GM10266 (cell line): ENCODE measurements at regions not wholly inside any gene's neighbourhood (a gene's known extent, or its start where the extent isn't known, plus 50 kb on each side); places are given as distances from the start of the nearest gene placed in this dataset.

ENCODE experiments used
- DNase-seq: peaks from one replicate; pipeline ENCODE4 v3.0.0; 2012; ENCODE audit errors: extremely low spot score
- CTCF ChIP-seq: IDR thresholded peaks from 2 replicates; pipeline ENCODE4 v1.5.1; 2012; ENCODE audit warnings: mild to moderate bottlenecking, low read depth; ENCODE audit not compliant: control insufficient read depth, insufficient read depth; ENCODE audit errors: missing control alignments

GRCh38 chrX:39204945-39205344 is 403.7 kb downstream of the MID1IP1 start:
- TF ChIP-seq CTCF, result no peak
- no peak for DNase-seq

DNA sequence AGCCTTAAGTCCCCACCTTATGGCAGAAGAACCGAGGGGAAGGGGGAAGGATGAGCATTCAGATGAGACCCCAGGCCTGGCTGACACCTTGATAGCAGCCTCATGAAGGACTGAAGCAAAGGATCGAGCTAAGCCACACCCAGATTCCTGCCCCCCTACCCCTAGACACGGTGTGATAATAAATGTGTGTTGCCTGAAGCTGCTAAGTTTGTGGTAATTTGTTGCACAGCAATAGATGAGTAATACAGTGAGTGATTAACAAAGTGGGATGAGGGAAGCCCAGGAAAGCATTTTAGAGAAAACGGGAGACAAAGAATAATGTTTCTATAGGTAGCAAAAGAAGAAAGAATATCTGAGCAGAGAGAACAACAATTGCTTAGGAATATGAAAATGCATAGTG is 404.2 kb downstream of the MID1IP1 start:
- no peak for TF ChIP-seq CTCF
- DNase-seq, result no peak

DNA sequence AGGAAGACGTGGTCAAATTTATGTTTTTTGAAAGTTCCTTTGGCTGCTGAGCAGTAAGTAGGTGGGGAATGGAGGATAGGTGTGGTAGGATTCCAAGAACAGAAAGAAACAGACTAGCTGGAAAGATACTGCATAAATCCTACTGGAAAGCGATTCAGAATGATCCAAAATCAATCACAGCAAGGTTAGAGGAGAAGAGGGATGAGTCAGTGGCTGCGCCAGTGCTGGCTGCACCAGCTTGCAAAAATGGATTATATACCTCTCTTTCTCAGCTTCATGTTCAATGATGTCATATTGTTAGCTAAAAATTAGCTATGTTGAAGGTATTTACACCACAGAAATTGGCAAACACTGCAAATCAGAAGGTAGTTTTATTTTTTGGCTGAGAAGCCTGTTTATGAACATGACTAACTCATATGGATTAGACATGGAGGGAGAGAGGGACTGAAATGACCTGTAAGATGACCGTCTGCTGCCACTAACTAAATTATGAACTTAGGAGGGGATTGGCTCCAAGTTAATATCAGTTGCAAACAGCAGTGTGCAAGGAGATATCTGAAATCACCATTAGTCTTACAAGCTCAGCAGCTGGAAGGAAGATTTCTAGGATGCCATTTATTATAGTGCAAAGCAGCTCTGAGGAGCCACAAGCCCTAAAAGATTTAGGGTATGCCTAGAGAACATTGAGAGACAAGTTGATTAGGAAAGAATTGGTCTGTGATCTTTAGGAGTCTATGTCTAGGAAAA is 405.3 kb downstream of the MID1IP1 start:
- no peak for TF ChIP-seq CTCF
- DNase-seq, result no peak

DNA sequence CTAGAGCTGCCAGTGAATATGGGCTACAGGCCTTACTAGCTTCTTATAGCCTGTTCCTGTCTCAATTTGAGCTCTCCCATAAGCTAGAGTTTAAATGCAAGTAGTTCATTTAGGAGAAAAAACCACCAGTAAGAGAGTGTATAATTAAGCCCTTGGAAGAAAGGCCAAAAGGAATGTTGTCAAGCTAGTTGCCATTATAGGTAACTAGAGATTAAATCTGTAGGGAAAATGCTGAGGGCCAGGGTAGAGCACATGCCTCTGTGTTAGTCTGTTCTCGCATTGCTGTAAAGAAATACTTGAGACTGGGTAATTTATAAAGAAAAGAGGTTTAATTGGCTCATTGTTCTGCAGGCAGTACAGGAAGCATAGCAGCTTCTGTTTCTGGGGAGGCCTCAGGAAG is 410.2 kb downstream of the MID1IP1 start:
- TF ChIP-seq CTCF, result no peak

GRCh38 chrX:39212456-39212855 is 411.2 kb downstream of the MID1IP1 start:
- DNase-seq, result no peak
- TF ChIP-seq CTCF, result no peak

More for the DNA sequence above, 410.2 kb downstream of the MID1IP1 start:
- DNase-seq, result no peak

GRCh38 chrX:39214387-39215126 is 413.3 kb downstream of the MID1IP1 start:
- no peak for TF ChIP-seq CTCF
- no peak for DNase-seq

DNA sequence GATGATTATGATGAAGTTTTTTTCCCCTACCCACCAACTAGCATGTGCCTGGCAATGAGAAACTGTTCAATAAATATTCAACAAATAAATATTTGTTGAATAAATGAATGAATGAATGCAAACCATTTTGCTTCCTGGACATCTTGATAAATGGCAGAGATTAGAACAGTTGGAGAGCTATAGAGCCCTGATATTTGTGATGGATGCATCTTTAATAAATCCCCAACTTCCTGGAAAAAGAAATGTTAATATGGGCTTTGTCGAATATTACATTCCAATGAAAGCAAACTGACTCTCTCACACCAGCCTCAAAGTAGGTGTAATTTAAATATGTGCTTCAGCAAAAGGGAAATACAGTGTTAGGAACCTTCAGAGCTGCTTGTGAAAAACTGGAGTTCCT is 419.7 kb downstream of the MID1IP1 start:
- no peak for TF ChIP-seq CTCF
- DNase-seq, result no peak
